GM18526 (cell line): ENCODE measurements at regions not wholly inside any gene's neighbourhood (a gene's known extent, or its start where the extent isn't known, plus 50 kb on each side); places are given as distances from the start of the nearest gene placed in this dataset.

Experiments
- POLR2A ChIP-seq: IDR thresholded peaks from 3 replicates; pipeline ENCODE4 v1.6.1; 2011; ENCODE audit not compliant: insufficient read length; ENCODE audit errors: extremely low read depth

DNA sequence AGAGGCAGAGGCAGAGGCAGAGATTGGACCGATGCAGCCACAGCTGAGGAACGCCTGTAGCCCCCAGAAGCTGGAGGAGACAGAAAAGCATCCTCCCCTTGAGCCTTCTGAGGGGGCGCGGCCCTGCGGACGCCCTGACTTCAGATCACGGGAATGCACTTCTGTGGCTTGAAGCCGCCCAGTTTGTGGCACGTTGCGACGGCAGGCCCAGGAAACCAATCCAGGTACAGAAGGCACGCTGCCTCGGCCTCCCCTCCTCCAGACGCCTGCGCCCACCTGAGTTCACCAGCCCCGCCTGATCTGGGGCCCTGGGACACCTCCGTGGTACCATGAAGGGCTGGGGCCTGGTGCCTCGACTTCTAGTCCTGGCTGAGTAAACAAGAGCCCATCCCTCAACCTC lies 82.0 kb downstream of the NCOR2 start:
- TF ChIP-seq POLR2A, result no peak

GRCh38 chr12:124484526-124484953 lies 82.9 kb downstream of the NCOR2 start:
- TF ChIP-seq POLR2A, result no peak

- TF ChIP-seq POLR2A, result no peak
These were observed 83.3 kb downstream of the NCOR2 start for GRCh38 chr12:124484067-124484466.

DNA sequence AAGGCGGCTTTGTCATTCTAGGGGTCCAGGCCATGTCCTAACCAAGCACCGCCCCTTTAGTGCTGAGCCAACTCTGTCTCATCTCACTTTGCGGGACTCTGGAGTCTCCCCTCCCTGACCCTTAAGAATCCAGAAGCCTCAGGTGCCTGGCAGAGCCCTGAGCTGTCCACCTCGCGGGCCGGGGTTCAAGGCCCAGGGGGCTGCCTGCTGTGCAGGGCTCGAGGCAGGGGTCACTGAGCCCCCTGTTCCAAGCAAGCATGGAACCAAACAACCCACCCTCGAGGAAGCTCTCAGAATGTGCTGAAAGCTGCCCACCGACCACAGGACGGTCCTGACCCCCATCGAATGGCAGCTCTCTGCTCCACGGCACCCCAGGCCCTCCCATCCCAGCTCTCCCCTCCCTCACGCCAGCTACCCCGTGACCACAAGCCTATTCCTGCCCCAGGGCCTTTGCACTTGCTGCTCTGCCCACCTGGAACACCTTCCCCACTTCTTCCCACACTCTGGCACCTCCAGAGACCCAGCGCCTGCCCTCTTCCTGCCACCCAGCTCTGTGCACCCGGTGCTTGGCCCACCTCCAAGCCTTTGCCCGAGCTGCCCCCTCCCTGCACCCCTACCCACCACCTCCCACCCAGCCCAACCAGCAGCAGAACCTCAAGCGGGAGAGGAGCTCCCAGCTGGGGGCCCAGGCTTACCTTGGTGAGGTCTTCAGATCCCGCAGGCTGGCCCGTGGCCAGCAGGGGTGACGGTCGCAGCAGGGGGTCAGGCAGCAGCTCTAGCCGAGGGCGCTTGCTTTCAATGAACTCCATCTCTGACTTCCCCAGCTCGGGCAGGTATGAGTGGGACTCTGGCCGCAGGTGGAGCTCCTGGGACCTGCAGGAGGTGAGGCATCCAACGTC lies 84.3 kb downstream of the NCOR2 start:
- TF ChIP-seq POLR2A, result no peak

DNA sequence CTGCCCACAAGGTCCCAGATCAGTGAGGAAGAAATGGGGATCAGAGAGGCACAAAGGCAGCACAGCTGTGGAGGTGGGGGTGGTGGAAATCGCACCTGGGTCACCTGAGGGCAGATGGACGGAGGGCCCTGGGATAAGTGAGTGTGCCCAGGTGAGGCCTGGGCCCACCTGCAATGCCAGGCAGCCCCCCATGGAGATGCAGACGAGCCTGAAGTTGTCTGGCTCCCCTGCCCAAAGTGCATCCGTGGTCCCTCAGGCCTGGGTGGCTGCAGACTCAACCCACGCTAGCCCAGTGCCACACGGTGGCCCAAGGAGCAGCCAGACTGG lies 84.9 kb downstream of the NCOR2 start:
- TF ChIP-seq POLR2A, result no peak

- TF ChIP-seq POLR2A, result no peak
These were observed 85.4 kb downstream of the NCOR2 start for GRCh38 chr12:124481772-124482566.

GRCh38 chr12:124481257-124481750 lies 86.1 kb downstream of the NCOR2 start:
- TF ChIP-seq POLR2A, result no peak

GRCh38 chr12:124480469-124481256 lies 86.7 kb downstream of the NCOR2 start:
- TF ChIP-seq POLR2A, result no peak

DNA sequence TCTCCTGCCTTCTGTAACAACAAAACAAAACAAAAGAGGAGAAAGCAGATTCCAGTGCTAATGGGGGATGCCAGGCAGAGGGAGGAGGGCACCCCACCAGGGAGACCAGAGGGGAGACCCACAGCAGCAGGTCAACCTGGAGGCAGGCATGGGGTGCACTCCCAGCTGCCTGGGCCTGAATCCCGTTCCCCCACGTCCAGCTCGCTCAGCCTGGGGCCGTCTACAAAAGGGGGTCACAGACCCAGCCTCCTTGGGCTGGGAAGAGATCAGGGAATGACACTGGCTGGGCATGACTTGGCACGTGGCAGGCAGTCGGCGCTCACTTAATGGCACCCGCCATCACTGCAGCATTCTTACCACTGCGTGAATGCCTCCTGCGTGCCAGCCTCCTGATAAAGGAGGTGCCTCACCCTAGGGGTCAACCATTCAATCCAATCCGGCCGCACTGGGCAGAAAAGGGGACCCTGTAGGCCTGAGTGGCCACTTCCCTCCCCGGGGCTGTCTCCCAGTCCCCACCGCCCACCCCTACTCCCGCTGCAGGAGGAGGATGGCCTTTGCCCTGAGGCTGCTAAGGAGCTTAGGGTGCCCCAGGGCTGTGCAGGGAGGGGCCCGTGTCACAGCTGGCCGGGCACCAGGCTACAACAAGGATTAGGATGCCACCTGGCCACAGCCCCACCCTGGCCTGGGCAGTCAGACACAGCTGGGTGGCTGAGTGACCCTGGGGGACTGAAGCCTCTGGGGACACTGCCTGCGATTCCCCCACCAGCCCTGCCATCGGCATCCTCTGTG lies 87.5 kb downstream of the NCOR2 start:
- TF ChIP-seq POLR2A, result no peak

DNA sequence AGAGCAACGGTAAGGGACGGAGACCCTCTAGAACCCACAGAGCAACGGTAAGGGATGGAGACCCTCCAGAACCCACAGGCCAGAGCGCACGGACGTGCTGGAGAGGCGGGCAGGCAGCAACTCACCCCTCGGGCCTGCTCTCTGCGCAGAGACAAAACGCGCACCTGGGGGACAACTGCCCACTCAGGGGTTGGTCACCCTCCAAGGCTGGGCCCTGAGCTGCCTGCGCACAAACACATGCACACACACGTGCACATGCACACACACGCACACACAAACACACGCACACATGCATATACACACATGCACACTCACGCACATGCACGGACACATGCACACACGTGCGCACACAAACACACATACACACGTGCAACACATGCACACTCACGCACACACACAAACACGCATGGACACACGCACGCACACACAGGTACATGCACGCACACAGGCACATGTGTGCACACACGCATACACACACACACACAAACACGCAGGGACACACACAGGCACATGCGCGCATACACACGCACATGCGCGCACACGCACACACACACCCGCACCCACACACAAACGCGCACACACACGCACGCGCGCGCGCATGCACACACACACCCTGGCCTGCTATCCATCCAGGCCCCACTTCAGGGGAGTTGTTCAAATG lies 88.3 kb downstream of the NCOR2 start:
- TF ChIP-seq POLR2A, result no peak

DNA sequence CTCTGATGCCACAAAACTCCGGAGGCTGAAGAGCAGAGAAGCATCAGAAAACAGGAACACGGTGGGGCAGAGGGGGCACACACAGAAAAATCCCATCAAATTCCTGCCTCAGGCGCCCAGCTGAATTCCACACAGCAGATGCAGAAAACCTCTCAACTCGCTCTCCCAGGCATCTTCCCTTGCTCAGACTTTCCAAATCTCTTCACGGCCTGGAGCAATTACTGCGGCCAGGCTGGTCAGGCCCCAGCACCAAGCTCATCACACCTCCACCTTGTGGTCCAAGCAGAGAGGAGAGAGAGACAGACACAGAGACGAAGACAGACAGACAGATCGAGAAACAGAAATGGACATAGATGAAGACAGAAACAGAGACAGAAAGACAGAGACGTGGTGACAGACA lies 89.0 kb downstream of the NCOR2 start:
- no peak for TF ChIP-seq POLR2A

- no peak for TF ChIP-seq POLR2A
These were observed 90.1 kb downstream of the NCOR2 start for GRCh38 chr12:124477107-124477915.

GRCh38 chr12:124476011-124476400 lies 91.4 kb downstream of the NCOR2 start:
- TF ChIP-seq POLR2A, result no peak
